IMR-90 (cell line): ENCODE measurements at regions not wholly inside any gene's neighbourhood (a gene's known extent, or its start where the extent isn't known, plus 50 kb on each side); places are given as distances from the start of the nearest gene placed in this dataset.
"Not testable (repeated sequence)": the region's sequence is repeated elsewhere in the genome, so short reads cannot be mapped to it uniquely, and the experiment has no call there.

Source experiments
- ATAC-seq: fragments of 200-7000 bp; cut with Tn5 transposase; 2 replicates; pipeline ENCODE4 v1.9.1; 2020; ENCODE audit warnings: low read depth, mild to moderate bottlenecking, moderate library complexity
- BruUV-seq: library from RNA; stranded (reverse); fragments of 400-500 nt; replicated peaks from 2 replicates; lab custom pipeline; 2021; lab: Mats Ljungman, UMichigan
- CTCF ChIA-PET: fragments of 300-600 bp; formaldehyde crosslinking; extraction: SDS; loops from one replicate; lab custom pipeline; 2021; ENCODE audit warnings: antibody characterized with exemption; lab: Yijun Ruan, JAX
- POLR2A ChIA-PET: fragments of 300-600 bp; sonication (Branson Sonifier 250); formaldehyde crosslinking; loops from one replicate; lab custom pipeline; 2022; ENCODE audit warnings: antibody characterized with exemption; ENCODE audit not compliant: unreplicated experiment; lab: Charles Lee
- DNase-seq: peaks from one replicate; pipeline ENCODE4 v3.0.0; 2013
- H2AFZ ChIP-seq: replicated peaks from 2 replicates; pipeline ENCODE3; 2013; ENCODE audit warnings: low read length, mild to moderate bottlenecking; ENCODE audit not compliant: poor library complexity
- H2AK5ac ChIP-seq: 2 replicates; pipeline ENCODE4 v1.6.1; 2013; ENCODE audit warnings: low read depth, low read length, inconsistent platforms
- H2AK9ac ChIP-seq: replicated peaks from 2 replicates; pipeline ENCODE3; 2013; ENCODE audit warnings: mild to moderate bottlenecking, low read depth, low read length, moderate library complexity; ENCODE audit not compliant: poor library complexity
- H2BK120ac ChIP-seq: 2 replicates; pipeline ENCODE4 v1.6.1; 2013; ENCODE audit warnings: low read depth, low read length, inconsistent platforms
- H2BK15ac ChIP-seq: 3 replicates; pipeline ENCODE4 v1.6.1; 2013; ENCODE audit warnings: low read depth, low read length, inconsistent platforms
- H2BK20ac ChIP-seq: 2 replicates; pipeline ENCODE4 v1.6.1; 2013; ENCODE audit warnings: low read depth, mild to moderate bottlenecking, inconsistent platforms, low read length, moderate library complexity
- H2BK5ac ChIP-seq: 2 replicates; pipeline ENCODE4 v1.6.1; 2013; ENCODE audit warnings: mild to moderate bottlenecking, low read depth, low read length, inconsistent platforms; ENCODE audit not compliant: poor library complexity, severe bottlenecking
- H3K14ac ChIP-seq: replicated peaks from 2 replicates; pipeline ENCODE4 v1.6.1; 2013; ENCODE audit warnings: low read depth, low read length, inconsistent platforms
- H3K18ac ChIP-seq: 2 replicates; pipeline ENCODE4 v1.6.1; 2013; ENCODE audit warnings: low read depth, low read length, control low read depth
- H3K23ac ChIP-seq: 2 replicates; pipeline ENCODE4 v1.6.1; 2013; ENCODE audit warnings: low read depth, low read length, inconsistent platforms
- H3K27ac ChIP-seq: 2 replicates; pipeline ENCODE4 v1.5.1; 2013; ENCODE audit warnings: mild to moderate bottlenecking, control low read depth, low read length; ENCODE audit not compliant: insufficient read depth
- H3K27me3 ChIP-seq: 2 replicates; pipeline ENCODE4 v1.6.1; 2013; ENCODE audit warnings: low read length; ENCODE audit not compliant: control insufficient read depth, insufficient read depth
- H3K36me3 ChIP-seq: 2 replicates; pipeline ENCODE4 v1.6.1; 2013; ENCODE audit warnings: low read length, mixed read lengths; ENCODE audit not compliant: control insufficient read depth, insufficient read depth
- H3K4ac ChIP-seq: 2 replicates; pipeline ENCODE4 v1.6.1; 2013; ENCODE audit warnings: low read depth, low read length, inconsistent platforms
- H3K4me1 ChIP-seq: 2 replicates; pipeline ENCODE4 v1.6.1; 2013; ENCODE audit warnings: low read length, mixed read lengths; ENCODE audit not compliant: control insufficient read depth, insufficient read depth
- H3K4me2 ChIP-seq: 2 replicates; pipeline ENCODE4 v1.6.1; 2013; ENCODE audit warnings: low read depth, mild to moderate bottlenecking, control low read depth, low read length, moderate library complexity
- H3K4me3 ChIP-seq: 2 replicates; pipeline ENCODE4 v1.5.1; 2013; ENCODE audit warnings: low read depth, mild to moderate bottlenecking, control low read depth, low read length, moderate library complexity; ENCODE audit not compliant: insufficient read depth
- H3K56ac ChIP-seq: 2 replicates; pipeline ENCODE4 v1.6.1; 2013; ENCODE audit warnings: low read length, inconsistent platforms; ENCODE audit not compliant: insufficient read depth; ENCODE audit errors: extremely low read depth
- H3K79me1 ChIP-seq, 2 experiments: 2 replicates each; pipeline ENCODE4 v1.6.1; 2013; ENCODE audit warnings: low read length in 2 of 2, inconsistent platforms in 1 of 2, low read depth in 1 of 2
- H3K9ac ChIP-seq: 2 replicates; pipeline ENCODE4 v1.6.1; 2013; ENCODE audit warnings: low read depth, low read length, control low read depth
- H3K9me1 ChIP-seq: 2 replicates; pipeline ENCODE4 v1.6.1; 2013; ENCODE audit warnings: low read length, inconsistent platforms; ENCODE audit not compliant: insufficient read depth
- H3K9me3 ChIP-seq: 2 replicates; pipeline ENCODE4 v1.6.1; 2013; ENCODE audit warnings: low read length; ENCODE audit not compliant: control insufficient read depth, insufficient read depth
- H4K20me1 ChIP-seq: 2 replicates; pipeline ENCODE4 v1.6.1; 2013; ENCODE audit warnings: low read length, inconsistent platforms; ENCODE audit not compliant: insufficient read depth
- H4K5ac ChIP-seq: 2 replicates; pipeline ENCODE4 v1.6.1; 2013; ENCODE audit warnings: mild to moderate bottlenecking, low read depth, low read length, control low read depth
- H4K8ac ChIP-seq, 2 experiments: 2 replicates each; pipeline ENCODE4 v1.6.1; 2013; ENCODE audit warnings: low read depth in 2 of 2, low read length in 2 of 2, control low read depth in 1 of 2, inconsistent platforms in 1 of 2
- H4K91ac ChIP-seq: 2 replicates; pipeline ENCODE4 v1.6.1; 2013; ENCODE audit warnings: low read depth, low read length, inconsistent platforms; ENCODE audit not compliant: insufficient read depth
- WGBS, 2 experiments: methylation state at CpG; one replicate each; pipeline versions ENCODE4 v1.1.5 to v1.1.7; 2013; ENCODE audit warnings: missing lambda C conversion rate in 2 of 2; ENCODE audit not compliant: insufficient read length in 1 of 2; ENCODE audit errors: extremely low coverage in 2 of 2; 5-methylcytosine and 5-hydroxymethylcytosine counted together
- dilution Hi-C: fragments of 300-500 bp; cut with HindIII; formaldehyde crosslinking; loops from one replicate; pipeline ENCODE4 v1.14.3; 2018; ENCODE audit warnings: low sequenced_read_pairs; ENCODE audit not compliant: unreplicated experiment
- in situ Hi-C: fragments of 300-500 bp; cut with MboI; formaldehyde crosslinking; loops from 3 replicates; pipeline ENCODE4 v1.14.3; 2019; ENCODE audit warnings: low sequenced_read_pairs, inconsistent platforms, mixed read lengths
- intact Hi-C: fragments of 100-400 bp; cut with micrococcal nuclease; formaldehyde crosslinking; loops from 2 replicates; pipeline ENCODE4 v1.10.0; 2022

GRCh38 chr20:51943326-51943725, 141.0 kb upstream of the SALL4 start:
- H3K4ac ChIP-seq, H3K4me2 ChIP-seq, DNase-seq, H3K56ac ChIP-seq, H3K36me3 ChIP-seq, H3K27me3 ChIP-seq, H4K5ac ChIP-seq, H2AFZ ChIP-seq, H3K23ac ChIP-seq, H2BK5ac ChIP-seq, H3K4me1 ChIP-seq, H2AK9ac ChIP-seq, POLR2A ChIA-PET, H3K4me3 ChIP-seq, H3K14ac ChIP-seq, H2BK20ac ChIP-seq, dilution Hi-C loops, H3K9me1 ChIP-seq, ATAC-seq, H2BK15ac ChIP-seq, H2AK5ac ChIP-seq, H3K18ac ChIP-seq, H4K91ac ChIP-seq, H4K20me1 ChIP-seq, H3K79me1 ChIP-seq, H3K27ac ChIP-seq, H4K8ac ChIP-seq, H2BK120ac ChIP-seq, H3K9ac ChIP-seq, intact Hi-C loops, BruUV-seq, in situ Hi-C loops, H3K9me3 ChIP-seq: not testable (repeated sequence)
- no CpG with 5 or more reads among the region's 6 CpGs for WGBS, 2 experiments
- CTCF ChIA-PET, result interaction anchor here (0.6 kb wide), 1 partner anchor 140 kb away, joined by 4 read pairs; no protein-coding TSS in a partner anchor
